Neural cell (in vitro differentiated cells): ENCODE measurements at regions not wholly inside any gene's neighbourhood (a gene's known extent, or its start where the extent isn't known, plus 50 kb on each side); places are given as distances from the start of the nearest gene placed in this dataset.

ENCODE experiments used
- H2AFZ ChIP-seq: fragments of 200-600, 300-800 bp; sonication (generic), shearing (Covaris generic); 2 replicates; pipeline ENCODE4 v1.6.0; 2014; ENCODE audit warnings: low read depth, mild to moderate bottlenecking, antibody characterized with exemption, low read length, moderate library complexity
- H3F3A ChIP-seq: fragments of 200-600 bp; shearing (Covaris generic); 2 replicates; pipeline ENCODE4 v1.6.1; 2016; ENCODE audit warnings: mild to moderate bottlenecking, moderate library complexity, mixed read lengths, antibody characterized with exemption, low read length; ENCODE audit not compliant: insufficient read depth, poor library complexity, severe bottlenecking
- H3K27ac ChIP-seq: fragments of 200-600, 300-800 bp; sonication (generic), shearing (Covaris generic); 2 replicates; pipeline ENCODE4 v1.5.1; 2014; ENCODE audit warnings: mild to moderate bottlenecking, low read length, moderate library complexity
- H3K27me3 ChIP-seq: fragments of 300-800, 200-600 bp; sonication (generic), shearing (Covaris generic); 2 replicates; pipeline ENCODE4 v1.6.0; 2014; ENCODE audit warnings: mild to moderate bottlenecking, low read depth, low read length, moderate library complexity; ENCODE audit not compliant: insufficient read depth
- H3K36me3 ChIP-seq: fragments of 300-800, 200-600 bp; sonication (generic), shearing (Covaris generic); 2 replicates; pipeline ENCODE4 v1.5.1; 2014; ENCODE audit warnings: mild to moderate bottlenecking, antibody characterized with exemption, low read length, moderate library complexity; ENCODE audit not compliant: insufficient read depth
- H3K4me2 ChIP-seq: fragments of 300-800, 200-600 bp; sonication (generic), shearing (Covaris generic); 2 replicates; pipeline ENCODE4 v1.6.0; 2014; ENCODE audit warnings: mild to moderate bottlenecking, low read length
- H3K4me3 ChIP-seq: fragments of 300-800, 200-600 bp; sonication (generic), shearing (Covaris generic); 2 replicates; pipeline ENCODE4 v1.5.1; 2014; ENCODE audit warnings: mild to moderate bottlenecking, low read length, moderate library complexity
- H3K79me2 ChIP-seq: fragments of 200-600 bp; shearing (Covaris generic); replicated peaks from 2 replicates; pipeline ENCODE4 v1.6.0; 2014; ENCODE audit warnings: mild to moderate bottlenecking, low read length, moderate library complexity; ENCODE audit not compliant: insufficient read depth
- H3K9ac ChIP-seq: fragments of 300-800, 200-600 bp; sonication (generic), shearing (Covaris generic); 2 replicates; pipeline ENCODE4 v1.6.1; 2016; ENCODE audit warnings: mild to moderate bottlenecking, low read length, mixed read lengths
- H3K9me2 ChIP-seq: fragments of 200-600 bp; shearing (Covaris generic); 2 replicates; pipeline ENCODE4 v1.6.1; 2016; ENCODE audit warnings: mild to moderate bottlenecking, low read length, mixed read lengths; ENCODE audit not compliant: insufficient read depth
- H3K9me3 ChIP-seq: fragments of 200-600, 300-800 bp; sonication (generic), shearing (Covaris generic); 2 replicates; pipeline ENCODE4 v1.6.1; 2016; ENCODE audit warnings: mild to moderate bottlenecking, mixed run types, low read length, moderate library complexity, mixed read lengths
- H4K20me1 ChIP-seq: fragments of 200-600 bp; shearing (Covaris generic); 2 replicates; pipeline ENCODE4 v1.6.1; 2016; ENCODE audit warnings: mild to moderate bottlenecking, mixed run types; ENCODE audit not compliant: insufficient read depth
- EP300 ChIP-seq: fragments of 450-650 bp; conservative IDR thresholded peaks from 2 replicates; pipeline ENCODE4 v1.6.1; 2014; ENCODE audit warnings: antibody characterized with exemption, mild to moderate bottlenecking, moderate library complexity; ENCODE audit not compliant: poor library complexity, severe bottlenecking
- EZH2 ChIP-seq: fragments of 200-600, 300-800 bp; shearing (Covaris generic), sonication (generic); IDR thresholded peaks from 2 replicates; pipeline ENCODE4 v1.6.1; 2014; ENCODE audit warnings: antibody characterized with exemption, low read length, borderline replicate concordance, mild to moderate bottlenecking; ENCODE audit not compliant: insufficient read depth, poor library complexity, severe bottlenecking
- MXI1 ChIP-seq: fragments of 450-650 bp; conservative IDR thresholded peaks from 2 replicates; pipeline ENCODE4 v1.6.1; 2014; ENCODE audit warnings: antibody characterized with exemption, mild to moderate bottlenecking; ENCODE audit not compliant: poor library complexity, severe bottlenecking
- POLR2AphosphoS5 ChIP-seq: IDR thresholded peaks from 2 replicates; pipeline ENCODE4 v1.6.1; 2012
- RAD21 ChIP-seq: fragments of 450-650 bp; conservative IDR thresholded peaks from 2 replicates; pipeline ENCODE4 v1.6.1; 2014; ENCODE audit warnings: antibody characterized with exemption, mild to moderate bottlenecking, moderate library complexity
- SMC3 ChIP-seq: fragments of 450-650 bp; conservative IDR thresholded peaks from 2 replicates; pipeline ENCODE4 v1.6.1; 2014; ENCODE audit warnings: antibody characterized with exemption, mild to moderate bottlenecking, moderate library complexity; ENCODE audit not compliant: poor library complexity
- TAF1 ChIP-seq: IDR thresholded peaks from 2 replicates; pipeline ENCODE4 v1.6.1; 2012; ENCODE audit warnings: low read depth
- TF ChIP-seq, protein P1 (sequence below): fragments of 450-650 bp; IDR thresholded peaks from 2 replicates; pipeline ENCODE4 v1.5.1; 2014; ENCODE audit warnings: antibody characterized with exemption, mild to moderate bottlenecking, moderate library complexity; ENCODE audit not compliant: poor library complexity, severe bottlenecking
- TF ChIP-seq, protein P2 (sequence below): IDR thresholded peaks from 2 replicates; pipeline ENCODE4 v1.6.1; 2012; ENCODE audit warnings: borderline replicate concordance

DNA sequence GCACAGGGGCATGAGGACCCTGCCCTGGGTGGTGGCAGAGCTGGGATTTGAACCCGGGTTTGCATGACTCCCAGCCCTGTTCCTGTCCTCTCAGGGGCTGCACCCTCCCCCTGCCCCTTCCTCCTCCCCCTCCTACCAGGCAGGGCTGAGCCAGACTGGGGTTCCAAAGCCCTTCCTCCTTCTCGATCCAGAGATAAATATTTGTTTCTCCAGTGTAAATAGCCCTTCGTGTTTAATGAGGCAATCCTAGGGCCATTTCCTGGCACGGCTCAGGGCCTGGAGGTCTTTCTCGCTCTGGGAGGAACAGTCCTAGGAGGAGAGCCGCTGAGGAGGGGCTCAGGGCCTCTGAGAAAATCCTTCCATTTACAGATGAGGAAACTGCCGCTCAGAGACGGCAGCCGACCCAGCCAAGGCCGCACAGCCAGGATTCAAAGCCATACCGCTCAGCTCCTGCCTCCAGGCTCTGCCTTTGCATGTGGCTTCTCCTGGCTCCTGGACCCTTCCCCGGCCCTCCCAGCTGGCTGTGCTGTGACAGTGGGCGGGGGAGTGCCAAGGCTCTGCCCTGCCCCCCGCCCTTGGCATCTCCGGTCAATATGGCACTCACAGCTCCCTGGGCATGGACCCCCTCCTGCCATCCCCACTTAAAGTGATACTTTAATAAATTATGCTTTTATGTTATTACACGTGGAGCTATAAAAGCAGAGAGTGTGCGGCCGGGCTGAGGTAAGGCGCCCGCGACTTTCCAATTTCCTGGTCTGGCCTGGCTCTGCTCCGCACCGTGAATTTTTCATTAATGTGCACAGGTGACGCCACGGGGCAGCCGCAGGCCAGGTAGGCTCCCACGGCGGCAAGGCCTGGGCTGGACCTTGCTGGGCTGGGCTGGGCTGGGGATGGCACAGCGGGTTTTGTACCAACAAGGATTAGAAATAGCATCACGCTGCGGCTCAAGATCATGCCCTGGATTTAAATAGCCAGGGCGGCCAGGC, 114.7 kb upstream of the WNT4 start:
- Histone ChIP-seq H3K4me2 (no peak overlapping the region), H3K4me3 (no peak overlapping the region), H2AFZ (no peak overlapping the region), H4K20me1 (no peaks in the 10 kb centered on the region), H3K9me3 (no peaks in the 10 kb centered on the region), H3K36me3 (no peaks in the 10 kb centered on the region), H3K9me2 (no peaks in the 10 kb centered on the region), H3K27ac (no peak overlapping the region), H3K9ac (no peak overlapping the region), H3F3A (no peaks in the 10 kb centered on the region), H3K79me2 (no peaks in the 10 kb centered on the region), H3K27me3 (no peaks in the 10 kb centered on the region)
- TF ChIP-seq, protein P1, sequence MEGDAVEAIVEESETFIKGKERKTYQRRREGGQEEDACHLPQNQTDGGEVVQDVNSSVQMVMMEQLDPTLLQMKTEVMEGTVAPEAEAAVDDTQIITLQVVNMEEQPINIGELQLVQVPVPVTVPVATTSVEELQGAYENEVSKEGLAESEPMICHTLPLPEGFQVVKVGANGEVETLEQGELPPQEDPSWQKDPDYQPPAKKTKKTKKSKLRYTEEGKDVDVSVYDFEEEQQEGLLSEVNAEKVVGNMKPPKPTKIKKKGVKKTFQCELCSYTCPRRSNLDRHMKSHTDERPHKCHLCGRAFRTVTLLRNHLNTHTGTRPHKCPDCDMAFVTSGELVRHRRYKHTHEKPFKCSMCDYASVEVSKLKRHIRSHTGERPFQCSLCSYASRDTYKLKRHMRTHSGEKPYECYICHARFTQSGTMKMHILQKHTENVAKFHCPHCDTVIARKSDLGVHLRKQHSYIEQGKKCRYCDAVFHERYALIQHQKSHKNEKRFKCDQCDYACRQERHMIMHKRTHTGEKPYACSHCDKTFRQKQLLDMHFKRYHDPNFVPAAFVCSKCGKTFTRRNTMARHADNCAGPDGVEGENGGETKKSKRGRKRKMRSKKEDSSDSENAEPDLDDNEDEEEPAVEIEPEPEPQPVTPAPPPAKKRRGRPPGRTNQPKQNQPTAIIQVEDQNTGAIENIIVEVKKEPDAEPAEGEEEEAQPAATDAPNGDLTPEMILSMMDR: no peak
- no peak for TF ChIP-seq POLR2AphosphoS5
- TF ChIP-seq SMC3: no peak
- TF ChIP-seq, protein P2, sequence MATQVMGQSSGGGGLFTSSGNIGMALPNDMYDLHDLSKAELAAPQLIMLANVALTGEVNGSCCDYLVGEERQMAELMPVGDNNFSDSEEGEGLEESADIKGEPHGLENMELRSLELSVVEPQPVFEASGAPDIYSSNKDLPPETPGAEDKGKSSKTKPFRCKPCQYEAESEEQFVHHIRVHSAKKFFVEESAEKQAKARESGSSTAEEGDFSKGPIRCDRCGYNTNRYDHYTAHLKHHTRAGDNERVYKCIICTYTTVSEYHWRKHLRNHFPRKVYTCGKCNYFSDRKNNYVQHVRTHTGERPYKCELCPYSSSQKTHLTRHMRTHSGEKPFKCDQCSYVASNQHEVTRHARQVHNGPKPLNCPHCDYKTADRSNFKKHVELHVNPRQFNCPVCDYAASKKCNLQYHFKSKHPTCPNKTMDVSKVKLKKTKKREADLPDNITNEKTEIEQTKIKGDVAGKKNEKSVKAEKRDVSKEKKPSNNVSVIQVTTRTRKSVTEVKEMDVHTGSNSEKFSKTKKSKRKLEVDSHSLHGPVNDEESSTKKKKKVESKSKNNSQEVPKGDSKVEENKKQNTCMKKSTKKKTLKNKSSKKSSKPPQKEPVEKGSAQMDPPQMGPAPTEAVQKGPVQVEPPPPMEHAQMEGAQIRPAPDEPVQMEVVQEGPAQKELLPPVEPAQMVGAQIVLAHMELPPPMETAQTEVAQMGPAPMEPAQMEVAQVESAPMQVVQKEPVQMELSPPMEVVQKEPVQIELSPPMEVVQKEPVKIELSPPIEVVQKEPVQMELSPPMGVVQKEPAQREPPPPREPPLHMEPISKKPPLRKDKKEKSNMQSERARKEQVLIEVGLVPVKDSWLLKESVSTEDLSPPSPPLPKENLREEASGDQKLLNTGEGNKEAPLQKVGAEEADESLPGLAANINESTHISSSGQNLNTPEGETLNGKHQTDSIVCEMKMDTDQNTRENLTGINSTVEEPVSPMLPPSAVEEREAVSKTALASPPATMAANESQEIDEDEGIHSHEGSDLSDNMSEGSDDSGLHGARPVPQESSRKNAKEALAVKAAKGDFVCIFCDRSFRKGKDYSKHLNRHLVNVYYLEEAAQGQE: no peak
- TF ChIP-seq MXI1: no peak
- no peak for TF ChIP-seq EP300
- no peak for TF ChIP-seq RAD21
- TF ChIP-seq TAF1: no peak
- TF ChIP-seq EZH2: no peak

DNA sequence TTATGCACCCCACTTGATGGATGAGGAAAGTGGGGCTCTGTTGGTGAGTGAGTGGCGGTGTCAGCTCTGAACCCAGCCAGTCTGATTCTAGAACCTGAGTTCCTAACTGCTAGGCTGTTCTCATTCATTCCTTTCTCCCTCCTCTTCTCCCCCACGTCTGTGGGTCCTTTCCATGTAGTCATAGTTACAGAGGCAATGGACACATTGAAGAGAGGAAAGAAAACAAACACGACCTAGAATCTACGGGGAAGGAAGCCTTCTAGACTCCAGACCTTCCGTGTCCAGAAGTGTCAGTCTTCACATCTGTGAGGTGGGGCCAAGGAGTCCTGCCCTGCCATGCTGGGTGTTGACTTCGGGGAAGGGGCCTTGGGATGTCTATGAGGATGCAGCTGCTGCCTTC, 115.8 kb upstream of the WNT4 start:
- H3K4me2 ChIP-seq: no peak overlapping the region

More for the DNA sequence above, 115.8 kb upstream of the WNT4 start:
- Histone ChIP-seq H3K36me3 (no peaks in the 10 kb centered on the region), H3K9me3 (no peaks in the 10 kb centered on the region), H3K79me2 (no peaks in the 10 kb centered on the region), H4K20me1 (no peaks in the 10 kb centered on the region), H3K9ac (no peak overlapping the region), H3K27me3 (no peaks in the 10 kb centered on the region), H2AFZ (no peak overlapping the region), H3K27ac (no peak overlapping the region), H3K9me2 (no peaks in the 10 kb centered on the region), H3F3A (no peaks in the 10 kb centered on the region), H3K4me3 (no peak overlapping the region)
- TF ChIP-seq, protein P1: no peak
- TF ChIP-seq POLR2AphosphoS5 (no peak), TAF1 (no peak), SMC3 (no peak), RAD21 (no peak), EZH2 (no peak), MXI1 (no peak)
- TF ChIP-seq, protein P2: no peak
